ENCODE measurements at regions not wholly inside any gene's neighbourhood (a gene's known extent, or its start where the extent isn't known, plus 50 kb on each side); places are given as distances from the start of the nearest gene placed in this dataset.

DNA sequence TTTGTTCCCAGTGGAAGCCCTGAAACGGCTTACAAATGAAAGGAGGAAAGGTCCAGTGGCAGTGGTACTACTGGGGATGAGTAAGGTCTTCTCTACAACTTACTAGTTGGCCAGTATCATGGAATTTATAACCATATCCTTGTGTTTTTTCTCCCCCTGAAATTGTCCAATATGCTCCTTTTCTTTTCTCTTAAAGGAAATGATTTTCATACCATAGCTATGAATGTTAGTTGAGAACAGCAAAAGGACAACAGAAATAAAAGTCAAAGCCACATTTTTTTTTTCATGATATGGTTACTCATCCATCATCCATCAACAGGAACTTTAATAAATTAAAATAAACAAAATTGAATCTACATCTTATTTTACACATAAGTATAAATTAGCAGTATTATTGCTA, 450.4 kb downstream of the MFSD1 start:
- no peak for TF ChIP-seq CTCF (IDR thresholded peaks at IDR 0.05)
- no peak for TF ChIP-seq POLR2AphosphoS5 (IDR thresholded peaks at IDR 0.05)
- no peak for TF ChIP-seq POLR2A (IDR thresholded peaks at IDR 0.05)
